SU-DHL-6 (cell line): ENCODE measurements at regions not wholly inside any gene's neighbourhood (a gene's known extent, or its start where the extent isn't known, plus 50 kb on each side); places are given as distances from the start of the nearest gene placed in this dataset.

Experiments used
- H2AFZ ChIP-seq: fragments of 200-600 bp; sonication (generic); 2 replicates; pipeline ENCODE4 v1.6.1; 2014; ENCODE audit warnings: low read depth, mild to moderate bottlenecking, moderate library complexity, mixed read lengths, antibody characterized with exemption, low read length; ENCODE audit not compliant: severe bottlenecking
- H3F3A ChIP-seq: fragments of 200-600 bp; shearing (Covaris generic); 2 replicates; pipeline ENCODE4 v1.6.0; 2016; ENCODE audit warnings: antibody characterized with exemption, mild to moderate bottlenecking; ENCODE audit not compliant: insufficient read depth
- H3K27ac ChIP-seq: fragments of 200-600 bp; sonication (generic); 2 replicates; pipeline ENCODE4 v1.5.1; 2016; ENCODE audit warnings: low read depth, mild to moderate bottlenecking, low read length, moderate library complexity, mixed read lengths
- H3K27me3 ChIP-seq: fragments of 200-600 bp; sonication (generic), shearing (Covaris generic); 2 replicates; pipeline ENCODE4 v1.6.0; 2014; ENCODE audit warnings: mild to moderate bottlenecking, low read length
- H3K36me3 ChIP-seq: fragments of 200-600 bp; sonication (generic); 2 replicates; pipeline ENCODE4 v1.6.1; 2014; ENCODE audit warnings: mild to moderate bottlenecking, low read length, mixed read lengths
- H3K4me2 ChIP-seq: fragments of 300-600, 200-600 bp; shearing (Covaris generic), sonication (generic); 2 replicates; pipeline ENCODE4 v1.6.0; 2014; ENCODE audit warnings: low read length, low read depth, mild to moderate bottlenecking; ENCODE audit not compliant: poor library complexity, severe bottlenecking
- H3K4me3 ChIP-seq: fragments of 200-600 bp; sonication (generic); 2 replicates; pipeline ENCODE4 v1.5.1; 2014; ENCODE audit warnings: antibody characterized with exemption, low read length, mild to moderate bottlenecking, mixed read lengths; ENCODE audit not compliant: insufficient read depth, poor library complexity, severe bottlenecking
- H3K79me2 ChIP-seq: fragments of 200-600 bp; sonication (generic); 2 replicates; pipeline ENCODE4 v1.6.1; 2014; ENCODE audit warnings: mild to moderate bottlenecking, low read length, moderate library complexity; ENCODE audit not compliant: insufficient read depth
- H3K9ac ChIP-seq: fragments of 200-600 bp; sonication (generic); 2 replicates; pipeline ENCODE4 v1.7.0; 2014; ENCODE audit warnings: mild to moderate bottlenecking, low read length
- H3K9me2 ChIP-seq: fragments of 200-600 bp; sonication (generic); replicated peaks from 2 replicates; pipeline ENCODE4 v1.6.1; 2014; ENCODE audit warnings: low read length; ENCODE audit not compliant: insufficient read depth
- H3K9me3 ChIP-seq: fragments of 200-600 bp; sonication (generic); 2 replicates; pipeline ENCODE4 v1.6.1; 2014; ENCODE audit warnings: low read length, mixed read lengths; ENCODE audit not compliant: insufficient read depth
- H4K20me1 ChIP-seq: fragments of 200-600 bp; sonication (generic); 2 replicates; pipeline ENCODE4 v1.6.1; 2014; ENCODE audit warnings: low read depth, mild to moderate bottlenecking, antibody characterized with exemption, low read length, moderate library complexity, mixed read lengths
- EZH2phosphoT487 ChIP-seq: fragments of 200-600 bp; sonication (generic), shearing (Covaris generic); conservative IDR thresholded peaks from 2 replicates; pipeline ENCODE4 v1.6.1; 2018; ENCODE audit warnings: mild to moderate bottlenecking, antibody characterized with exemption, low read length, moderate library complexity, mixed read lengths
- TF ChIP-seq, protein P1 (sequence below): fragments of 200-600 bp; sonication (generic); IDR thresholded peaks from one replicate; pipeline ENCODE4 v1.5.1; 2017; ENCODE audit warnings: antibody characterized with exemption, mild to moderate bottlenecking, low read length, moderate library complexity; ENCODE audit not compliant: insufficient read depth, poor library complexity, severe bottlenecking

DNA sequence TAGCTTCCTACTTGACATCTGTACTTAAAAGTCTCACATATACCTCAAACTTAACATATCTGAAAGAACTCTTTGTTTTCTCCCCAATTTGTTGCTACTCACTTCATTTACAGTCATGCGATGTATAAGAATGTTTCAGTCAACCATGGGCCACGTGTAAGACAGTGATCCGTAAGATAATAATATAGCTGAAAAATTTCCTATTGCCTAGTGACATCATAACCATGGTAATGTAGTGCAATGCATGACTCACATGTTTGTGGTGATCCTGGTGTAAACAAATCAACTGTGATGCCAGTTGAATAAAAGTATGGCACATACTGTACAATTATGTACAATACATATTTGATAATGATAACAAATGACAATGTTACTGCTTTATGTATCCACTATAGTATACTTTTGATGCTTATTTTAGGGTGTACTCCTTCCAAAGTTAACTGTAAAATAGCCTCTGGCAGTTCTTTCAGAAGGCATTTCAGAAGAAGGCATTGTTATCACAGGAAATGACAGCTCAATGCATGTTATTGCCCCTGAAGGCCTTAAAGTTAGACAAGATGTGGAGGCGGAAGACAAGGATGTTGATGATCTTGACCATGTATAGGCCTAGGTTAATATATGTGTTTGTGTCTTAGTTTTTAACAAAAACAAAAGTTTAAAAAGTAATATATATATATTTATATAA is 579.0 kb downstream of the EPHA7 start:
- Histone ChIP-seq H3K9ac (no peak overlapping the region), H3F3A (no peaks in the 10 kb centered on the region), H3K9me3 (no peaks in the 10 kb centered on the region), H3K27ac (no peak overlapping the region), H3K36me3 (no peaks in the 10 kb centered on the region), H2AFZ (no peak overlapping the region), H4K20me1 (no peaks in the 10 kb centered on the region), H3K27me3 (no peaks in the 10 kb centered on the region), H3K79me2 (no peaks in the 10 kb centered on the region), H3K4me2 (no peak overlapping the region), H3K9me2 (no peaks in the 10 kb centered on the region), H3K4me3 (no peak overlapping the region)
- TF ChIP-seq EZH2phosphoT487: no peak
- TF ChIP-seq, protein P1, sequence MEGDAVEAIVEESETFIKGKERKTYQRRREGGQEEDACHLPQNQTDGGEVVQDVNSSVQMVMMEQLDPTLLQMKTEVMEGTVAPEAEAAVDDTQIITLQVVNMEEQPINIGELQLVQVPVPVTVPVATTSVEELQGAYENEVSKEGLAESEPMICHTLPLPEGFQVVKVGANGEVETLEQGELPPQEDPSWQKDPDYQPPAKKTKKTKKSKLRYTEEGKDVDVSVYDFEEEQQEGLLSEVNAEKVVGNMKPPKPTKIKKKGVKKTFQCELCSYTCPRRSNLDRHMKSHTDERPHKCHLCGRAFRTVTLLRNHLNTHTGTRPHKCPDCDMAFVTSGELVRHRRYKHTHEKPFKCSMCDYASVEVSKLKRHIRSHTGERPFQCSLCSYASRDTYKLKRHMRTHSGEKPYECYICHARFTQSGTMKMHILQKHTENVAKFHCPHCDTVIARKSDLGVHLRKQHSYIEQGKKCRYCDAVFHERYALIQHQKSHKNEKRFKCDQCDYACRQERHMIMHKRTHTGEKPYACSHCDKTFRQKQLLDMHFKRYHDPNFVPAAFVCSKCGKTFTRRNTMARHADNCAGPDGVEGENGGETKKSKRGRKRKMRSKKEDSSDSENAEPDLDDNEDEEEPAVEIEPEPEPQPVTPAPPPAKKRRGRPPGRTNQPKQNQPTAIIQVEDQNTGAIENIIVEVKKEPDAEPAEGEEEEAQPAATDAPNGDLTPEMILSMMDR: no peak

DNA sequence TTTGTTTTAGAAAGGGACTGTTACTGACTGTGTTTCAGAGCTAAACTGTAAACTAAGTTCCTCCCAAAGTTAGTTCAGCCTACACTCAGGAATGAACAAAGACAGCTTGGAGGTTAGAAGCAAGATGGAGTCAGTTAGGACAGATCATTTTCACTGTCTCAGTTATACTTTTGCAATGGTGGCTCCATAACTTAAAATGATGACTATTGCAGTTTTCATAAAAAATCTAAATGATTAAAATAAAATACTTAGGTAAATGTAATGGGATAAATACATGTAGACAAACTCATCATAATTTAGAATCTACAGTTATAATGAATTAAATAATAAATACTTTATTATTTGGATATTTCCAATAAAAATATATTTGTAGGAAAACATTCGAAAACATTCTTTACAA is 590.6 kb downstream of the EPHA7 start:
- H3K4me3 ChIP-seq: no peak overlapping the region
- H4K20me1 ChIP-seq: no peaks in the 10 kb centered on the region
- no peak overlapping the region for H3K4me2 ChIP-seq
- H3K79me2 ChIP-seq: no peaks in the 10 kb centered on the region
- no peaks in the 10 kb centered on the region for H3K36me3 ChIP-seq
- no peak overlapping the region for H3K27ac ChIP-seq
- H3K9ac ChIP-seq: no peak overlapping the region
- no peaks in the 10 kb centered on the region for H3K9me3 ChIP-seq
- no peaks in the 10 kb centered on the region for H3F3A ChIP-seq
- no peak for TF ChIP-seq EZH2phosphoT487
- TF ChIP-seq, protein P1: no peak
- H3K27me3 ChIP-seq: no peaks in the 10 kb centered on the region
- no peaks in the 10 kb centered on the region for H3K9me2 ChIP-seq
- H2AFZ ChIP-seq: no peak overlapping the region

DNA sequence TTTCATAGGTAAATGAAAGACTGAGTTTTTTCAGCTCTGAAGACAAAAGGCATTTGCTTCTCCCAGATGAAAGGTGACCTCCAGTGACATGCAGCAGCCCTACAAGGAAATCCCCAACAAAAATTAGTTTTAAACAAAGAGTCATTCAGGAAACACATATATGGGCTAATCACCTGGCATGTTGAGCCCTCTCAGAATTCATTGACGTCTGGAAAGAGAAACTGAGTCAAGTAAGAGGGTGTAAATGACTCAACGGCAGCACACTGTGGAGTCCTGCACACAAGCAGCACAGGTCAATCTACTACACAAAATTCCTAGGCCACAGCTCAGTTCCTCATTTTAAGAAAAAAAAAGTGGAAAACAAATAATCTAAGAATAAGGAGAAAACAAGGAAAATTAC is 592.3 kb downstream of the EPHA7 start:
- Histone ChIP-seq H3K27ac (no peak overlapping the region), H3K9me2 (no peaks in the 10 kb centered on the region), H3K9me3 (no peaks in the 10 kb centered on the region), H3K9ac (no peak overlapping the region), H3K36me3 (no peaks in the 10 kb centered on the region), H3K27me3 (no peaks in the 10 kb centered on the region), H4K20me1 (no peaks in the 10 kb centered on the region), H3K79me2 (no peaks in the 10 kb centered on the region), H3K4me3 (no peak overlapping the region), H3F3A (no peaks in the 10 kb centered on the region), H3K4me2 (no peak overlapping the region), H2AFZ (no peak overlapping the region)
- TF ChIP-seq, protein P1: no peak
- TF ChIP-seq EZH2phosphoT487: no peak
